Peyer's patch (tissue), 4 donors: ENCODE measurements at regions not wholly inside any gene's neighbourhood (a gene's known extent, or its start where the extent isn't known, plus 50 kb on each side); places are given as distances from the start of the nearest gene placed in this dataset.

ENCODE experiments used
- DNase-seq, 3 donors: peaks; one replicate each; pipeline ENCODE4 v3.0.0-alpha.2; 2017 to 2019
- H3K27ac ChIP-seq, 4 donors: fragments of 200-600 bp; sonication (generic); one replicate each; pipeline ENCODE4 v1.5.1; 2016 to 2019
- H3K27me3 ChIP-seq, 2 donors: fragments of 200-600 bp; sonication (generic); one replicate each; pipeline ENCODE4 v1.5.1; 2019
- H3K36me3 ChIP-seq, 3 donors: fragments of 200-600 bp; sonication (generic); one replicate each; pipeline ENCODE4 v1.5.1; 2016 to 2019
- H3K4me1 ChIP-seq, 4 donors: fragments of 200-600 bp; sonication (generic); one replicate each; pipeline ENCODE4 v1.5.1; 2016 to 2019
- H3K4me3 ChIP-seq, 4 donors: fragments of 200-600 bp; sonication (generic); 1 replicate in 3 of 4; 2 replicates in 1 of 4; pipeline ENCODE4 v1.5.1; 2016 to 2019; ENCODE audit warnings: mild to moderate bottlenecking in 1 of 4
- H3K9me3 ChIP-seq, 4 donors: fragments of 200-600 bp; sonication (generic); one replicate each; pipeline ENCODE4 v1.5.1; 2016 to 2019; ENCODE audit warnings: mild to moderate bottlenecking in 1 of 4
- CTCF ChIP-seq, 6 experiments: fragments of 450-650 bp in 4 of 6; fragments of 200-600 bp in 2 of 6; sonication (generic) in 1 of 6; IDR thresholded peaks; one replicate each; pipeline ENCODE4 v1.5.1; 2017 to 2019; ENCODE audit warnings: antibody characterized with exemption in 6 of 6, mild to moderate bottlenecking in 3 of 6, moderate library complexity in 1 of 6
- POLR2A ChIP-seq, 2 donors: fragments of 450-650 bp; IDR thresholded peaks; one replicate each; pipeline ENCODE4 v1.5.1; 2017; ENCODE audit warnings: antibody characterized with exemption in 2 of 2, mild to moderate bottlenecking in 2 of 2, moderate library complexity in 2 of 2
- small RNA-seq, 2 donors: library from RNA; depleted of rRNA; stranded (forward); fragments of <200 nt; gene quantifications; one replicate each; pipeline ENCODE3, GENCODE V24; 2016

DNA sequence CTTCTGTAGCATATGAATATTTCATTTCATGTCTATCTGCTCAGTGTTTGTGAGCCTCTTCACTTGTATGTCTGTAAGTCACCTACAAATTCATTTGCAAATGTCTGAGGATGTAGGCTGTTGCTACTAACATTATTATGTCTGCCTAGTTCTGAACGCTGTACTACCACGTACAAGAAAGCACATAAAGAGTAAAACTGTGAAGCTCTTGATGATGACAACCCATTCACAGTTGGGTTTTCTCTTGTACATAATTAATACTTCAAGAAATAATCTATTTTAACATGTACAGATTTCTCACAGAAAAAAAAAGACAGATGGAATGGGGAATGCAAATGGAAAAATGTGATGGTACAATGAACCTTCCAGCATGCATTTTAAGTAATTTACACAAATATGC lies 64.3 kb upstream of the CPNE8 start:
- Histone ChIP-seq H3K27me3 (no peaks in the 10 kb centered on the region), H3K4me1 (no peaks in the 10 kb centered on the region), H3K4me3 (no peak overlapping the region), H3K36me3 (no peaks in the 10 kb centered on the region), H3K27ac (no peak overlapping the region), H3K9me3 (no peaks in the 10 kb centered on the region)
- no peak for DNase-seq
- TF ChIP-seq POLR2A (IDR thresholded peaks at IDR 0.05), result no peak
- TF ChIP-seq CTCF (IDR thresholded peaks at IDR 0.05), result no peak

DNA sequence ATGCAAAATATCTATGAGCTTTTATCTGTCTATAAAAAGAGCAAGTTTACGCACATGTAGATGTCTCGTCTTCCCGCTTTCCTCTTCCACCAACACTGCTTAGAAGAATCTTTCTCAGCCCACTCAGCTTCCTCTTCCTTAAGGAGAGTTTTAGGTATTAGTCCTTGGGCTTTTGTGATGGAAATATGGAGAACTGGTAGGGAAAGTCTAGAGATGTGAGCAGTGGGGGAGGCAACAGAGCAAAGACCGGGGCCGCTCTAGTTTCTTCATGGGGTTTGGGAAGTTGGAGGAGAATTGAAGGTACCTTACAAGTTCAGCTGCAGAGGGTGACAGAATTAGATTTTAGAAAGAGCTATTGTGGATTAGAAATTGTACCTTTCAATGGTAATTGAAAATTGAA lies 56.3 kb upstream of the CPNE8 start:
- no peak for DNase-seq
- no peak overlapping the region for H3K4me3 ChIP-seq

DNA sequence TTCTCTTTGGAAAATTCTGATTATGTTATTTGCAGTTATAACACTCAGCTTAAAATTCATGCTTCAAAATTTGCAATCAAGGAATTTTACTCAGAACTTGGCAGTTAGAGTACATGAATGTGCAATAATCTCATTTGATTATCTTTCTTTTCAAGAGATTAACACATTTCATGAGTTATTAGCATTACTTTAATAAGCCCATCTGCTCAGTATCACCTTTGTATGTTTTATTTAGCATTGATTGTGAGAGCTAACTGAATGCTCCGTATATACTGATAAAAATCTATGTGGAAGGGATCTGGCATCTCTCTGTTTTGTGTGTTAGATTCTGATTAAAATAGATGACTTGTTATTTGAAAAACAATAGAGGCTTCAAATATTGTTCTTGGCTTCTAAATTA lies 55.6 kb upstream of the CPNE8 start:
- no peak for DNase-seq
- TF ChIP-seq CTCF (IDR thresholded peaks at IDR 0.05) (no peak), POLR2A (IDR thresholded peaks at IDR 0.05) (no peak)
- no peaks in the 10 kb centered on the region for H3K9me3 ChIP-seq
- H3K27me3 ChIP-seq, result no peaks in the 10 kb centered on the region
- no peaks in the 10 kb centered on the region for H3K36me3 ChIP-seq
- no peak overlapping the region for H3K27ac ChIP-seq
- no peak overlapping the region for H3K4me3 ChIP-seq
- no peaks in the 10 kb centered on the region for H3K4me1 ChIP-seq

More for the DNA sequence above, 56.3 kb upstream of the CPNE8 start:
- TF ChIP-seq CTCF (IDR thresholded peaks at IDR 0.05) (no peak), POLR2A (IDR thresholded peaks at IDR 0.05) (no peak)
- Histone ChIP-seq H3K27ac (no peak overlapping the region), H3K9me3 (no peaks in the 10 kb centered on the region), H3K4me1 (no peaks in the 10 kb centered on the region), H3K27me3 (no peaks in the 10 kb centered on the region), H3K36me3 (no peaks in the 10 kb centered on the region)

- H3K4me3 ChIP-seq, result no peak overlapping the region
- H3K27ac ChIP-seq, result no peak overlapping the region
- no peaks in the 10 kb centered on the region for H3K27me3 ChIP-seq
- H3K9me3 ChIP-seq, result no peaks in the 10 kb centered on the region
- no peak for DNase-seq
- H3K36me3 ChIP-seq, result no peaks in the 10 kb centered on the region
- TF ChIP-seq POLR2A (IDR thresholded peaks at IDR 0.05) (no peak), CTCF (IDR thresholded peaks at IDR 0.05) (no peak)
- H3K4me1 ChIP-seq, result no peaks in the 10 kb centered on the region
These were observed 50.9 kb upstream of the CPNE8 start for GRCh38 chr12:38956337-38956736.

Small RNA genes lying in the stretch of these regions (small RNA-seq; reads per million reads assigned to genes)
- 0 reads per million in 2 donors for gene AC084373.1
